UCSD-AML1 (cell line): ENCODE measurements at regions not wholly inside any gene's neighbourhood (a gene's known extent, or its start where the extent isn't known, plus 50 kb on each side); places are given as distances from the start of the nearest gene placed in this dataset.

Source experiments
- DNase-seq: peaks from one replicate; lab custom pipeline; 2025; ENCODE audit not compliant: unreplicated experiment; lab: John Stamatoyannopoulos, UW

- DNase-seq: no peak
Measured at GRCh38 chr1:56357927-56358690, 221.3 kb downstream of the PLPP3 start.

DNA sequence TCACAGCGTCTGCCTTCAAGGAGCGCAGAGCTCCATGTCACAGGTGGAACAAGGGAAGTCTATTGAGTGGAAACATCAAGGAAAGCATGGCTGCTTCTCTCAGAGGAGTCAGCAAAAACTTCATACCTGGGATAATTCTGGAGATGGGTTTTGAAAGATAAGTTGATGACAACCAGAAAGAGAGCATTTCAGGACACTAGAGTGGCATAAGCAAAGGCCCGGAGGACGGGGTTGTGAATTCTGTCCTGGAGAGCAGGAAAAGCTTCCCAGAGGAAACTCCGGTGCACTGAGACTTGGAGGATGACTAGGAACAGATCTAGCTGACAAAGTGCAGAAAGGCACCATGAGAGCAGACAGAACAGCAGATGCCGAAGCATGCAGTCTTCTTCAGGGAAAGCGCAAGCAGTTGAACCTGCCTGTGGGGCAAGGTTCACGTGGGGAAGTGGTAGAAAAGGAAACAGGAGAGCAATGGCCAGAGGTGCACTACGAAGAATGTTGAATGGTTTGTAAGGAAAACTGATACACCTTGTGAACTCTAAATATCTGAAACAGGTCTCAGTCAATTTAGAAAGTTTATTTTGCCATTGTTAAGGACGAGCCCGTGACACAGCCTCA lies 222.9 kb downstream of the PLPP3 start:
- DNase-seq: no peak

GRCh38 chr1:56355918-56356317 lies 223.4 kb downstream of the PLPP3 start:
- no peak for DNase-seq

- DNase-seq: no peak
Measured at GRCh38 chr1:56355422-56355821, 223.9 kb downstream of the PLPP3 start.

DNA sequence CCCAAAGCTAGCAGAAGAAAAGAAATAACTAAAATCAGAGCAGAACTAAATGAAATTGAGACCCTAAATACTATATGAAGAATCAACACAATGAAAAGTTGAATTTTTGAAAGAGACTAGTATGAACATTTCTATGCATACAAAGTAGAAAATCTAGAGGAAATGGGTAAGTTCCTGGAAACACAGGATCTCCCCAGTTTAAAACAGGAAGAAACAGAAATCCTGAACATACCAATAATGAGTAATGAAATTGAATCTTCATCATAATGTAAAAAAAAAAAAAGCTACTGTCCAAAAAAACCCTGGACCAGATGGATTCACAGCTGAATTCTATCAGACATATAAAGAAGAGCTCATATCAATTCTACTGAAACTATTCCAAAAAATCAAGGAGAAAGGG lies 233.5 kb downstream of the PLPP3 start:
- no peak for DNase-seq

DNA sequence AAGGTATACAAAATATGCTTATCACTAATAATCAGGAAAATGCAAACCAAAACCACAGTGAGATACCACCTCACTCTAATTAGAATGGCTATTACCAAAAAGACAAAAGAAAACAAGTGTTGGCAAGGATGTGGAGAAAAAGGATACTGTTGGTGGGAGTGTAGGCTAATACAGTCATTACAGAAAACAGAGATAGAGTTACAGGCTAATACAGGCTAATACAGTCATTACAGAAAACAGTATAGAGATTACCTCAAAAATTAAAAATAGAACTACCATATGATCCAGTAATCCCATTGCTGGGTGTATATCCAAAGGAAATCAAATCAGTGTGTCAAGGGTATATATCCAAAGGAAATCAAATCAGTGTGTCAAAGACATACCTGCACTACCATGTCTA lies 238.4 kb downstream of the PLPP3 start:
- DNase-seq: no peak

- no peak for DNase-seq
Measured at GRCh38 chr1:56339786-56340465, 239.4 kb downstream of the PLPP3 start.

DNA sequence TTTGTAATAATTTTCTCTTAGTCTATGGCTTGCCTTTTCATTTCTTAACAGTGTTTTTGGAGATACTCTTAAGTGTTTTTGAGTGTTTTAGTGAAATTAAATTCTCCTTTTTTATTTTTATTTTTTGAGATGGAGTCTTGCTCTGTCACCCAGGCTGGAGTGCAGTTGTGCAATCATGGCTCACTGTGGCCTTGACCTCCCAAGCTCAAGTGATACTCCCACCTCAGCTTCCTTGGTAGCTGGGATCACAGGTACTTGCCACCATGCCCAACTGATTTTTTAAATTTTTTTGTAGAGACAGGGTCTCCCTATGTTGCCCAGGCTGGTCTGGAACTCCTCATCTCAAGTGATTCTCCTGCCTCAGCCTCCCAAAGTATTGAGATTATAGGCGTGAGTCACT lies 240.3 kb downstream of the PLPP3 start:
- DNase-seq: no peak

- no peak for DNase-seq
Measured at GRCh38 chr1:56336982-56337381, 242.4 kb downstream of the PLPP3 start.

DNA sequence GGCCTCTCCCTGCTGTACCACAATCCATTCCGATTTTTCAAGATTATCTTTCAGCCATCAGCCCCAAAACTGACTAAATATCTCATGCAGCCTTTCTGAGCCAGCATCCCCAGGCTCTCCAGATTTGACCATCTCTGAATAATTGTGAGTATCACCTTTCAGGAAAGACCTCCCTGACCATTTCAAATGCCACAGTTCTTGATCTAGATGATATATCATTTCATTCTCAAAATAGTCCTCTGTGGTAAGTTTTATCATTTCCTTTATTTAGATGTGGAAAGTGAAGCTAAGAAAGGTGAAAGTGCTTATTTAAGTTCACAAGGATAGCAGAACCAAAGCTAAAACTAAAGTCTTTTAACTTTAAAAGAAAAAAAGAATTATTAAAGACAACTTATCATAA lies 244.0 kb downstream of the PLPP3 start:
- DNase-seq: no peak

GRCh38 chr1:56334047-56334446 lies 245.3 kb downstream of the PLPP3 start:
- DNase-seq: no peak

- no peak for DNase-seq
Measured at GRCh38 chr1:56333461-56333860, 245.9 kb downstream of the PLPP3 start.

DNA sequence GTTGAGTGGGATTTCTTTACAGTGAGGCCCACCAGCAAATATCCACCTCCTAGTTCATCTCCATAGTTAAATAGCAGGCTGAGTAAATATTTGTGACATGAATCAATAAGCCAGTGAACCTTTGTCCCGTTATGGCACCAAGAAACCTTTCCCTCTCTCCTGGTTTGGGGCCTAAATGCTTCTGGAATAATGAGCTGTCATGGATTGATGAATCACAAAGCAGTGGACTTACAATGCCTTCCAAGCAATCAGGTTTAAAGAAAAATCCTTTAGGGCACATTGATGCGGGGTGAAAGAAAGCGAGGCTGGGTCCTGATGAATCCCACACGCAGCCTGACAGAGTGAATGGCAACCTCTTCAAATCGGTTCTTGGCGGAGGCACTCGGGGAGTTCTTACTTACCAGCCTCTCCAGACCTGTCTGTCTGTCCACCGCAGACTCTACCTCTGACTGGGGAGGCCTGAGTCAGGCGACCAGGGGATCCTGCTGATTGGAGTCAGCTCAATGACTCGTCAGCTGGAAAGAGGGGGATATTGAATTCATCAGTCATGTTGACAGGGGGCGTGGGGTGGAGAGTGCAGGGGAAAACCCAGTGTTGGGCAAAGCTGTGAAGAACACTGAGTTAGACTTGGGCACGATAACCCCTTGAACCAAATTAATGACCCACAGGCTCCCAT lies 247.3 kb downstream of the PLPP3 start:
- no peak for DNase-seq

- no peak for DNase-seq
Measured at GRCh38 chr1:56331207-56331891, 248.0 kb downstream of the PLPP3 start.

DNA sequence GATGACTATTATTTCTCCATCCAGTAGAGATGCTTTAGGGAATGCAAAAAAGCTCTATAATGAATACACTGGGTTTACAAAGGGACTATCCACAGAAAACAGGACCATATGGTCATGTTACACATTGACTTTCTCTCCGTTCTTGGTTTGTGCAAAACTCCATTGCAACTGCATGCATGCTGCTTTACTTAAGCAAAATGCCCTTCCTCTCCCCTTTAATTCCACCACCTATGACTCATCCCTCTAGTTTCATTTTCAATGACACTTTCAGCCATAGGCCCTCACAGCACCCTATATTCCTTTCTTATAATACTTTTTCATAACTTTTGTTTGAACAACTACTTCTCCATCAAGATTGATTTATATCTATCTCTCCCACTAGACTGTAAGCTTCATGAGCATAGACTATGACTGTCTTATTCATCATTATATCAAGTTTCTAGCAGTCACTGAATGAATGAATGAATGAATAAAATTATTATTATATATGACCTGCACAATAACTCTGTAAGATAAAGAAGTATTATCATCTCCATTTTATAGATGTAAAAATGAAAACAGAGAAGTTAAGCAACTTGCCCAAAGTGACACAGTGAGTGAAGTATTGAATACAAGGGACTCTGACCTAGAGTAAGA lies 248.9 kb downstream of the PLPP3 start:
- no peak for DNase-seq

- DNase-seq: no peak
Measured at GRCh38 chr1:56329970-56330369, 249.4 kb downstream of the PLPP3 start.

DNA sequence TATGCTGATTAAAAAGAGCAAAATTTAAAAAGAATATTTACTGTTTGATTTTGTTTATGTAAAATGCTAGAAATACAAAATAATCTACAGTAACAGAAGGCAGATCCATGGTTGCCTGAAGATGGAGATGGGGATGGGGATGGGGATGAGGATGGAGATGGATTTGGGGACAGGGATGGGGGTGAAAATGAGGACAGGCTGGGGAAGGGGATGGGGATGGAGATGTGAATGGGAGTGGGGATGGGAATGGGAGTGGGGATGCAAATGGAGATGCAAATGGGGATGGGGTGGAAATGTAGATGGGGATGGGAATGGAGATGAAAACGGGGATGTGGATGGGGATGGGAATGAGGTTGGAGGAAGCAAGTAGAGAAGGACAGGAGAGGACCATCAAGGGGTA lies 252.2 kb downstream of the PLPP3 start:
- no peak for DNase-seq

GRCh38 chr1:56326056-56326455 lies 253.3 kb downstream of the PLPP3 start:
- DNase-seq: no peak

GRCh38 chr1:56324504-56324903 lies 254.9 kb downstream of the PLPP3 start:
- no peak for DNase-seq

- no peak for DNase-seq
Measured at GRCh38 chr1:56322211-56322610, 257.2 kb downstream of the PLPP3 start.

- no peak for DNase-seq
Measured at GRCh38 chr1:56321150-56321490, 258.2 kb downstream of the PLPP3 start.
